ENCODE measurements at regions not wholly inside any gene's neighbourhood (a gene's known extent, or its start where the extent isn't known, plus 50 kb on each side); places are given as distances from the start of the nearest gene placed in this dataset.

GRCh38 chr16:49970797-49971431 is 54.1 kb upstream of the CNEP1R1 start:
- no peak for TF ChIP-seq BHLHE40 (IDR thresholded peaks at IDR 0.05; ENCODE audit: borderline replicate concordance)
- TF ChIP-seq TARDBP (IDR thresholded peaks at IDR 0.05): no peak

All from HEK293T (cell line).